ENCODE measurements at regions not wholly inside any gene's neighbourhood (a gene's known extent, or its start where the extent isn't known, plus 50 kb on each side); places are given as distances from the start of the nearest gene placed in this dataset.
"Not testable (repeated sequence)": the region's sequence is repeated elsewhere in the genome, so short reads cannot be mapped to it uniquely, and the experiment has no call there.

DNA sequence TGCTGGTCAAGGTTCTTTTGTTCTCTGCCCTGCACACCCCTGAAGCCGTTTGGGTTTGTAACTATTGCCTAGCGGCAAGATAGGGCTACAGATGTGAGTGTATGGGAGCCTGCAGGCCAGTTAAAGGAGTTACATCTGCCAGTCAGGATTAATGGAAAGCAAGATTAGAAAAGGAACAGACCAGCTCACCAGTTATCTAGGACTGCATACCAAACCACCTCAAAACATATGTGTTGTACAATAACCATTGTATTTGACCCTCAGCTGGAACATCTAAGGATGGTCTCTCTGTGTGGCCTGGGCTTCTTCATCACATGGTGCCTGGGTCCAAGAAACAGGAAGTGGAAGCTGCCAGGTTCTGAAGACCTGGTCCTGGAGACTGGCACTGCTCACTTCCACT, 52.5 kb upstream of the FBXO28 start:
- no peak for DNase-seq (ENCODE audit: extremely low read depth in 1 of 11, low read depth in 9 of 11, low spot score in 4 of 11)

DNA sequence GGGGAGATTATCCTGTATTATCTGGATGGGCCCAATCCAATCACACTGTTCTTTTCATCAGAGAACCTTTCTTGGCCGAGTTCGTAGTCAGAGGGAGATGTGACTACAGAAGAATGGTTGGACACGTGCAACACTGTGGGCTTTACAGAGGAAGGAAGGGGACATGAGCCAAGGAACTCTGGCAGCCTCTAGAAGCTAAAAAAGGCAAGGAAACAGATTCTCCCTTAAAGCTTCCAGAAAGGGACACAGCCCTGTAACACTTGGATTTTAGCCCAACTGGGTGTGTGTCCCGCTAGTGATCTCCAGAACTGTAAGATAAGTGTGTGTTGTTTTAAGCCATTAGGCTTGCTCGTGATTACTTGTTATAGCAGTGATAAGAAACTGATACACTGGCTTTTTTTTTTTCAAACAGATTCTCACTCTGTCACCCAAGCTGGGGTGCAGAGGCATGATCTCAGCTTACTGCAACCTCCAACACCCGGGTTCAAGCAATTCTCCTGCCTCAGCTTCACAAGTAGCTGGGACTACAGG, 53.9 kb upstream of the FBXO28 start:
- no peak for DNase-seq (ENCODE audit: extremely low read depth in 1 of 11, low read depth in 9 of 11, low spot score in 4 of 11)

DNA sequence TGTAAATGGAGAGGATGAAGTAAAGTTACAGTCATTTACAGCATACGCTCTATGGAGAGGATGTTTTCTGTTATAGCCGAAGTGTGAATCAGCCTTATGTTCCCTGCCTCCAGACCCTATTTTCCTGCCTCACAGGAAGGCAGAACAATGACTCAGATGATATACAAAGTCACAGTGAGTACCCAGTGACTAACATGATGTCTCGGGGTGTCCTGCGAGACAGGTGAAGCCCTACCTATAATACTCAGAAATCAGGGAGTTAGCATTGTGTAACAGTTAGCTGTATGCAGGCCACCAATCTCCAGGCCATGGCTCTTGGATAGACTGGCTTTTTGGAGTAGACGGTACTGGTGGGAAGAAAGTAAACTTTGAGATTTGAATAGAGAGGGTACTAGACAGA, 55.6 kb upstream of the FBXO28 start:
- no peak for DNase-seq (ENCODE audit: extremely low read depth in 1 of 11, low read depth in 9 of 11, low spot score in 4 of 11)

DNA sequence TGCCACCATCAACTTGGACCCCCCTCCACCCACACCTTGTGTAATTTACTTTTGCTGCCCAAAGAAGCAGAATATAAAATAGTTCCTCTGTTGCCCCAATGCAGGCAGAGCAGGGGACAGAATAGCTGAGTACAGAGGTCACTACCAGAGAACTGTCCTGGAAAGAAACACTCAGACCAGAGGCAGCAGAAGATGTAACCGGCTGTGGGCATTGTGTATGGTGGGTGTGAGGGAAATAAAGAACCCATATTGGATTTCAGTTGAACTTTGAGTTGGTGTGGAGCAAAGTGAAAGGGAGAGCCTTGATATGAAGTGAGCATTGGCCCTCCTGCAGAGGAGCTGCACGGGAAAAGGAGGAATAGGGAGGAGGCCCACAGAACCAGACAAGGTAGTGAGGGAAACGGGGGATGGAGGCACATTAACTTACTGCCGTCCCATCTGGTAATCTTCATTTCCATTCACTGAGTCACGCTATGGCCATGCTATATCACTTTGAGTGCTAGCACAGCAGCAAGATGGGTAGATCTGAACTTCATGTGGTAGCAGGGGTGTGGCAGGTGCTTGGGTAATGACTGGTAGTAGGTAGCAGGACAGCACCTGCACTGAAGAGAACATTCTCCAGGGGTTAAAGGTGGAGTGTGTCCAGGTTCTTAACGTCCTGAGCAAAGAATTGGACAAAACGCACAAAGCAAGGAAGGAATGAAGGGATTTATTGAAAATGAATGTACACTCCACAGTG, 56.3 kb upstream of the FBXO28 start:
- no peak for DNase-seq (ENCODE audit: extremely low read depth in 1 of 11, low read depth in 9 of 11, low spot score in 4 of 11)

DNA sequence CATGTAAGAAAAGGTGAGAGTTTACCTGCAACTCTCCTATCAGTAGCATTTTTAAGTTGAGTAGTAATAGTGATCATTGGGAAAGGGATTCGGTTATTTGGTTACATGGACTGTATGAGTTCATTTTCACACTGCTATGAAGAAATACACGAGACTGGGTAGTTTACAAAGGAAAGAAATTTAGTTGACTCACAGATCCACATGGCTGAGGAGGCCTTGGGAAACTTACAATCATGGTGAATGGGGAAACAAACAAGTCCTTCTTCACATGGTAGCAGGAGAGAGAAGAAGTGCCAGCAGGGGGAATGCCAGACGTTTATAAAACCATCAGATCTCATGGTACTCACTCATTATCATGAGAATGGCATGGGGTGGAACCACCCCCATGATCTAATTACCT, 59.3 kb upstream of the FBXO28 start:
- no peak for DNase-seq (ENCODE audit: extremely low read depth in 1 of 11, low read depth in 9 of 11, low spot score in 4 of 11)

DNA sequence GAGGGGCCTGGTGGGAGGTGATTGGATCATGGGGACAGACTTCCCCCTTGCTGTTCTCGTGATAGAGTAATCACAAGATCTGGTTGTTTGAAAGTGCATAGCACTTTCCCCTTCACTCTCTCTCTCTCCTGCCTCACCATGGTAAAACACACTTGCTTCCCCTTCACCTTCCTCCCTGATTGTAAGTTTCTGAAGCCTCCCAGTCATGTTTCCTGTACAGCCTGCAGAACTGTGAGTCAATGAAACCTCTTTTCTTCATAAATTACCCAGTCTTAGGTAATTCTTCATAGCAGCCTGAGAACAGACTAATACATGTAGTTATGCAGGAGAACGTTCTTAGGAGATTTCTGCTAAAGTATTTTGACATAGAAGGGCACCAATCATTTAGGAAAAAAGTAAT, 59.9 kb upstream of the FBXO28 start:
- DNase-seq (ENCODE audit: extremely low read depth in 1 of 11, low read depth in 9 of 11, low spot score in 4 of 11): no peak

DNA sequence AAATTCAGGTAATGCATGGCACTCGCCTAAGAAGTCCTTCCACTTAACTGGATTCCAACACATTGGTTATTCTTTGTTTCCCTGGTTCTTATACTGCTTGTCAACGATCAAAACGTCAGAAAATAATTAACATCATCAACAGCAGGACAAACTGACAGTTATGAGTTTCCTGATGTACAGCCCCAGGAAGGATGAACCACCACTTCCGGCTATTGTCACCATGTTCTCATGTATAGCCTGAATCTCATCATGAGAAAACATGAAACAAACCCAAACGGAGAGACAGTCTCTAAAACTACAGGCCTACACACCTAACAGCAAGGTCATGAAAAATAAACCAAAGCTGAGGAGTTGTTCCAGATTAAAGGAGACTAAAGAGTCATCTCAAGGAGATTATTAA, 60.5 kb upstream of the FBXO28 start:
- no peak for DNase-seq (ENCODE audit: extremely low read depth in 1 of 11, low read depth in 9 of 11, low spot score in 4 of 11)

DNA sequence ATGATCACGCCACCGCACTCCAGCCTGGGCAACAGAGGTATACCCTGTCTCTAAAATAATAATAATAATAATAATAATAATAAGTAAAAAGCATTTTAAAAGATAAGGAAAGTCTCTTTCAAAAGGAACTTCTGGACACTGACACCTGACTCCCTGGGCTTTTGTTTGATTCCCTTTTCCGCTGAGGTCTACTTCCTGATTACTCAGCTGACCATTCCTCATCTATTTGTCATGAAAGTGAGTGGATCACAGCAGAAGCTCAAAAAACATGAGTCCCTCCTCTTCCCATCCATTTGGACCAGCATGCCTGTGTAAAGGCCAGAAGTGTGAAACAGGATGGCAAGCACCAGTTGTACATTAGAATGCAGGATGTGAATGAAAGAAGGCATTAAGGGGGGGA, 61.1 kb upstream of the FBXO28 start:
- no peak for DNase-seq (ENCODE audit: extremely low read depth in 1 of 11, low read depth in 9 of 11, low spot score in 4 of 11)

DNA sequence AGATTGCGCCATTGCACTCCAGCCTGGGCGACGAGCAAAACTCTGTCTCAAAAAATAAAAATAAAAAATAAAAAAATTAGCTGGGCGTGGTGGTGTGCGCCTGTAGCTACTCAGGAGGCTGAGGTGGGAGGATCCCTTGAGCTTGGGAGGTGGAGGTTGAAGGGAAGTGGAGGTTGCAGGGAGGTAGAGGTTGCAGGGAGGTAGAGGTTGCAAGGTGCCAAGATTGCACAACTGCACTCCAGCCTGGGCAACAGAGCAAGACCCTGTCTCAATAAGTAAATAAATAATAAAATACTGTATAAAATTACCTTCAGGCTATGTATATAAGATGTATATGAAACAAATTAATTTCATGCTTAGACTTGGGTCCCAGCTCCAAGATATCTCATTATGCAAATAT, 62.1 kb upstream of the FBXO28 start:
- DNase-seq (ENCODE audit: extremely low read depth in 1 of 11, low read depth in 9 of 11, low spot score in 4 of 11): not testable (repeated sequence)

DNA sequence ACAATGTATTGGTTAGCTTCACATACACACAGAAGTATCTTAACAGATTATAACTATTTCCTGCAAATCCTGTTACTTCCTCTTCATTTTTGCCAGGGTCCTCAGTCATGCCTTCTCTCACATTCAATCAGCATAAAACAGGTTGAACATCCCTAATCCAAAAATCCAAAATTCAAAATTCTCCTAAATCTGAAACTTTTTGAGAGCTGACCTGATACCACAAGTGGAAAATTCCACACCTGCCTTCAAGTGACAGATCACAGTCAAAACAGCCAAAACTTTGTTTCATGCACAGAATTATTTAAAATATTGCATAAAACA, 62.9 kb upstream of the FBXO28 start:
- DNase-seq (ENCODE audit: extremely low read depth in 1 of 11, low read depth in 9 of 11, low spot score in 4 of 11): no peak

DNA sequence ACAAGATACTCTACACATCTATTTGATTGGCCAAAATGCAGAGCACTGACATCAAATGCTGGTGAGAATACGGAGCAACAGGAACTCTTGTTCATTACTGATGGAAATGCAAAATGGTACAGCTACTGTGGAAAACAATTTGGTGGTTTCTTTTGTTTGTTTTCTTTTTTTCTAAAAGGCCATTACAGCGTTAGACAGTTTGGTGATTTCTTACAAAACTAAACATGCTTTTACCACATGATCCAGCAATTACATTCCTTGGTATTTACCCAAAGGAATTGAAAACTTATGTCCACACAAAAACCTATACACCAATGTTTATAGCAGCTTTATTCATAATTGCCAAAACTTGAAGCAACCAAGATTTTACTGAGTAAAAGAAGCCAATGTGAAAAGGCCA, 66.4 kb upstream of the FBXO28 start:
- no peak for DNase-seq (ENCODE audit: extremely low read depth in 1 of 11, low read depth in 9 of 11, low spot score in 4 of 11)

DNA sequence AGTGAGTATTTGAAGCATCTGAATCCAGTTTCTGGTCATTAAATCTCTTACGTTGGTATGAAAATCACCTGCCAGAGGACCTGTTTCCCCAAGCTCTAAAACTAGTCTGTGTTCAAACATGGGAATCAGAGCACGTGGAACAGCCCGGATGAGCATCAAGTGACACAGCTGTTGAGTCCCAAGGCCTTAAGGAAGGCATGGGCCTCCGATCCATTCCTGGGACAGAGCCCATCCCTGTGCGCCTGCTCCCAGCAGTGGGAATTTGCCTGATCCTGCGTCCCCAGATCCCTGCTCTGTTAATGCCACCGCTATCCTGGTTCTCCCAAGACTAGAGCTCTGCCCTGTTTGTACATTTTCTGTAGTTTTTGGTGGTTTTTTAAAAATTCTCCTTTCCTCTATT, 68.4 kb upstream of the FBXO28 start:
- DNase-seq (ENCODE audit: extremely low read depth in 1 of 11, low read depth in 9 of 11, low spot score in 4 of 11): no peak

DNA sequence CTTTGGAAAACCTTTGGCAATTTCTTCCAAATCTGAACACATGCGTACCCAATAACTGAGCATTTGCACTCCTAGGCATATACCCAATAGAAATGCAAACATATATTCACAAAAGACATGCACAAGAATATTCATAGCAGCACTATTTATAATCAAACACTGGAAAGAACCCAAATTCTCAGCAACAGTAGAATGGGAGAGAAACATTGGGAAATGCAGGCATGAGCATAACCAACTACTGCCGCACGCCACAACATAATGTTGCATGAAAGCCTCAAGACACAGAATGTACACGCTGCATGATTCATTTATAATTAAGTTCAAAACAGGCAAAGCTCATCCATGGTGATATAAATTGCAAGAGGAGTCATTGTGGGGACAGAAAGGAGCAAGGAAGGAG, 69.5 kb upstream of the FBXO28 start:
- no peak for DNase-seq (ENCODE audit: extremely low read depth in 1 of 11, low read depth in 9 of 11, low spot score in 4 of 11)

DNA sequence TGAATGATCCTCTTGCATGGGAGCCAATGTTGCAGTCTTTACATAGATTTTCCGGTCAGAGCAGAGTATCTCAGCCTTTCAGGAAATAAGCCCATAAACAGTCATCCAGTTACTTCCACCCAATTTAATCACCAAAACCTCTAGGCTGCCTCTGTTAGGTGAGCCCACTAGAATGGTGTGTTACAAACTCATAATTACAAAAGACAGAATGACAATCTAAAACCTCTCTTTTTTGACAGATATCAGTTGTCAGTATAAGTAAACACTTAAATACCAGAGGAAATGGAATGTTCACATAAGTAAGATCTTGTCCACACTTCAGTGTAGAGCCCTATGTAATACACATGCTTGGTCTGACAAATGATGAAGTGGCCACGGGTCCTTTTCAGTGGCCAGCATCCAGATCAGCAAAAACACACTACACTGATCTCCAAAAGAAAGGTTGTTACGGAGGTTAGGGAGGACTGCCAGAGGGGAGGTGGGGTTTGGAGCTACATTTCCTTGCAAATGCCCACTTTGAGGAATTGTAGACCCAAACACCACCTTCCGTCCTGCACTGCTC, 71.3 kb upstream of the FBXO28 start:
- no peak for DNase-seq (ENCODE audit: extremely low read depth in 1 of 11, low read depth in 9 of 11, low spot score in 4 of 11)

DNA sequence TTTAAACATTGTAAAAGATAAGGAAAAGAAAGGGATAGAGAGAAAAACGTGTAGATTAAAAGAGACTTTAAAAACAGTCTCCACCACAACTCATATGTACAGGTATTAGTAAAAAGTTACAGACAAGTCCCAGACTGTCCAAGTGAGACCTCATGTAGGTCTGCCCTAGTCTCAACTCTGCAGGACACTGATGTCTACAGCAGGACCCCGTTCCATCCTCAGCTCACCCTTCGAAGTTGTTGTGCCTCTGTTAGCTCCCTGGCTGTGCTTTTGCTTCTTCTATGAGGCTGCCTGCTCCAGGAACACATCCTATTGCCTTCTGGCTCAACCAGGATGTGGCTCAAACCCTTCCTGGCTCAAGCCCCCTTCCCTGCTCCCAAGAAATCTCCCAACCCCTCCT, 72.9 kb upstream of the FBXO28 start:
- DNase-seq (ENCODE audit: extremely low read depth in 1 of 11, low read depth in 9 of 11, low spot score in 4 of 11): no peak

DNA sequence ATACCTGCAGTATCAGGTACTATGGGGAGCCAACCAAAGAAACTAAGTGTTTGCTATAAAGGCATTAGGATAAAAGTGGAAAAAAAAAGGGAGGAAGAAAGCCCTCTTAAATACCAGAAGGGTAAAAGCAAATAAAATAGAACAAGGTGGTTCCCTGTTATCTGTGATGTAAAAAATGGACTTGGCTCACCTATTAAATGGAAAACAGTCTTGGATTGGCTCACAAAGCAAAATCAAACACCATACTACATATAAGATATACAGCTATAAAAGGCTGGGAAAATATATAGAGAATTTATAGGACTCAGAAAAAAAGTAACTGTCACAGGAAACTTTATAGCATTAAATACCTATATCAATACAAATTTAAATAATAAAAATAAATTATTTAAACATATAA, 73.5 kb upstream of the FBXO28 start:
- not testable (repeated sequence) for DNase-seq (ENCODE audit: extremely low read depth in 1 of 11, low read depth in 9 of 11, low spot score in 4 of 11)

DNA sequence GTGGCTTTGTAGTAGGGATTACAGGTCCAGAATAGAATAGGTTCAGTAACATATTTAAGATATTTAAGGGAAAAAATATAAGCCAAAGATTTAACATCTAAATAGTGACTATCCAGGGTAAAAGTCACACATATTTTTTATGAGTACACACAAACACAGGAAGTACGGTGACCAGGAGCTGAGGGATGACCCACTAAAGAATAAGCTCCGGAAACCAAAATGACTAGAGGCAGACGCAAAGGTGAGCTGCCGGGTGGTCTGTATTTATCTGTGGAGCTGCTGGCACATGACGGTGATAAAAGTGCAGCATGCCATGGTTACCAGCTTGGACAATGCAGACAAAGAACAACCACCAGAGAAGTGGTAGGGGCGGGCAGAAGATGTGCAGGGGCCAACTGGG, 73.9 kb upstream of the FBXO28 start:
- DNase-seq (ENCODE audit: extremely low read depth in 1 of 11, low read depth in 9 of 11, low spot score in 4 of 11): not testable (repeated sequence)

DNA sequence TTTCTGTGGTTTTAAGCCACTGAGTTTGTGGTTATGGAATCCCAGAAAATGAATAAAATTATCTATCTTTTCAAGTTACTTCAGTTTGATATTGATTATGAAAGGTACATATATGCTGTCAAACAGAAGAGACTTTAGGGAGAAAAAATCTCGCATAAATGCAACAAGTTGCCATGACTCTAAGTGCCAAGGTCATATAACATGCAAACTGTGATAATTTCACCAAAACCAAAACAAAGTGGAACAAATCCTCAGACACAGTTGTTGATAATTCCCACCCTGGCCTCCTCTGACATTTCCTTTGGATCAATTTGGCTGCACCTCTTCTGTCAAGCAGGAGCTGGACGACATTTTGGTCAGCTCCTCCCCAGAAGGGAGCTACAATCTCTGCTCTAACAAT, 75.1 kb upstream of the FBXO28 start:
- not testable (repeated sequence) for DNase-seq (ENCODE audit: extremely low read depth in 1 of 11, low read depth in 9 of 11, low spot score in 4 of 11)

DNA sequence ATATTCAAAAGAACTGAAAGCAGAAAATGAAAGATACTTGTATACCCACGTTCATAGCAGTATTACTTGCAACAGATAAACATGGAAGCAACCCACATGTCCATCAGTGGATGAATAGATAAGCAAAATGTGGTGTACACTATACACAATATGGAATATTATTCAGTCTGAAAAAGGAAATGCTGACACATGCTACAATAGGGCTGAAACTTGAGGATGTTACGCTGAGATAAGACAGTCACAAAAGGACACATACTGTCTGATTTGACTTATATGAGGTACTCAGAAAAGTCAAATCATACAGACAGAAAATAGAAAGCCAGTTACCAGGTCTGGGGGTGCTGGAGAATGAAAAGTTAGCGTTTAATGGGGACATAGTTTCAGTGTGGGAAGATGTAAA, 76.5 kb upstream of the FBXO28 start:
- not testable (repeated sequence) for DNase-seq (ENCODE audit: extremely low read depth in 1 of 11, low read depth in 9 of 11, low spot score in 4 of 11)

DNA sequence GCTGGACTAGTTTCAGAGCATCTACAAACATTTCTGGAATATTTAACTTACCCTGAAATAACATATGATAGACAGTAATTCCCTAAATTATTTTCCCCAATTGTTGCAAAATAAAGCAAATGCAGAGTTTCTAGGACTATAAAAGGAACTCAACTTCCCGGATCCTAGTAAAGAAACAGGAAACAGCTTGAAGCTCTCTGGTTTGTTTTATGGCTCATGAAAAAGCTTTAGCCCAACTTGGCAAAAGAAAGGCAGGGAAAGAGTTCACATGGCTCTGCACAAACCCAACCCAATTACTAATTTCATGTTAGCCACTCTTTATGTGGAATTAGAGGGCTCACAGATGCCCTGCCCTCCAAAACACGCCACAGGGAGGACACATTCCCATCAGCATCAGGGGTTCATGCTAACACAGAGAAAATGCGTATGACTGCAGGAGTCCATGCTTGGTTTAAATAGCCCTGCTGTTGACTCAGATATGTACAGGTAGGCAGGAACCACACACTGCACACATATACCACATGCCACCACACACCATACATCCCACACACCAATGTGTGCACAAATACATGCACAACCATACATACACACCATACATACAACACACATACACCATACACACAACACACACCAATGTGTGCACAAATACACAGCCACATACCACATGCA, 81.2 kb upstream of the FBXO28 start:
- not testable (repeated sequence) for DNase-seq (ENCODE audit: extremely low read depth in 1 of 11, low read depth in 9 of 11, low spot score in 4 of 11)

DNA sequence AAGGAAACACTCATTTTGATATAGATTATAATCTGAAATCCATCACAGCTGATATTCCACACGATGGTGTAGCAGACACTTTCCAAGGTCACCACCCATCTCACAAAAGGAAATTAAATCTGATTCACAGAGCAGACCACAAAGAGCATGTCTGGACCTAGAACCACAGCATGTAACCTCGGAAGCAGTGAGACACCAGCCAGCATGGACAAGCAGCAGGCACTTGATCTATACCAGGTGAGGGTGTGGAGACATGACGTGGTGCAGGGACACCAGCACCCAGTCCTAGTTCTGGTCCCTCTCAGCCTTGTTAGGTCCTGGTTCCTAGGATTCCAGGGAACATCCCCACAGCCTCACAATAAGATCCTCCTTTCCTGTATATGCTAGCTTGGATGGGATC, 81.9 kb upstream of the FBXO28 start:
- DNase-seq (ENCODE audit: extremely low read depth in 1 of 11, low read depth in 9 of 11, low spot score in 4 of 11): not testable (repeated sequence)
